HG03354 (cell line): ENCODE measurements at regions not wholly inside any gene's neighbourhood (a gene's known extent, or its start where the extent isn't known, plus 50 kb on each side); places are given as distances from the start of the nearest gene placed in this dataset.
"Not testable (repeated sequence)": the region's sequence is repeated elsewhere in the genome, so short reads cannot be mapped to it uniquely, and the experiment has no call there.

Experiments used
- ATAC-seq: cut with Tn5 transposase; IDR thresholded peaks from one replicate; pipeline ENCODE4 v1.9.1; 2021; ENCODE audit warnings: mild to moderate bottlenecking; ENCODE audit not compliant: unreplicated experiment, poor library complexity, severe bottlenecking

DNA sequence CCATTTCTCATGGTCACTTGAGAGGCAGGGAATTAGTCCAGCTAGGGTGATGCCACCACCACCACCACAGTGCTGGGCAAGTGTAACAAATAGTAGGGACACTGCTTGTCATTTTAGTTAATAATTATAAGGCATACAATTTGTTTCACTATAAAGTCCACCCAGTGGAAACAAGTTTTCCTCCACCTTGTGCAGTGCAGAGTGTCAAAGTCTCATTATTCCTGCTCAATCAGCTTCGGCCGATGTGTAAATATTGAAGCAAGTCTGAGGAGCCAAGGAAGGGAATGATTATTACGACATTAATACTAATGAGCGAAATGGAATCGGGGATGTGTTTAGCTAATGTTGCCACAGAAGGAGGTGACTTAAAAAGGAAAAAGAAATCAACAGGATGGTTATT, 340.4 kb downstream of the NKX6-1 start:
- ATAC-seq, result no peak

DNA sequence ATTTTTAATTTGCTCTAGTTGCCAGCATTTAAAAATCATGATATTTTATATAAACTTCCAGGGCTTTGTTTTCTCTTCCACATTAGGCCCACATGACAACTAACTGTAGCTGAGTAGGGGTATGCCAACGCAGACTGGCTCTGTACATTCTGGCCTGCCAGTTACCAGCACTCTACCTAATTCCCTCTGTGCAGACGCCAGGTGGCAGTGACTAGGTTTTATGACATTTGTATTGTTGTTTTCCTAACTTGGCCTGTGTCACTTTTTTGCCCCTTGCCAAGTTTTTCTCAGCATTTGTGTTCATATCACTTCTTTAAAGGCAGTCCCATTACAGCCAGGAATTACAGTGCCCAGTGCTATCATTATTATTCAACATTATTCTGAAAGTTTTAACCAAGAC, 347.5 kb downstream of the NKX6-1 start:
- no peak for ATAC-seq

DNA sequence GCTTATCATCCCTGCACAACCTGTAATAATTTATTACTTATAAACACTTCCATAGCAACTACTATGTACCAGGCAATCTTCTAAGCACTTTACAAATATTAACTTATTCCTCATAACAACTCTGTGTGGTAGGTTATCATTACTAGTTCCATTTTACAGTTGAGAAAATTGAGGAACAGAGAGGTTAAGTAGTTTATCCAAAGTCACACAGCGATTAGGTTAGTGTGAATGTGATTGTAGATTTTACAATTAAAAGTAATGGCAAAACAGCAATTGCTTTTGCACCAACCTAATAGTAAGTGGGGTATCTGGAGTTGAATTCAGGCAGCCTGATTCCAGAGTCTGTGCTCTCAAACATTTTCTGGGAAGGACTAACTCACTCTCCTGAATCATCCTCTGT, 348.9 kb downstream of the NKX6-1 start:
- ATAC-seq, result no peak

DNA sequence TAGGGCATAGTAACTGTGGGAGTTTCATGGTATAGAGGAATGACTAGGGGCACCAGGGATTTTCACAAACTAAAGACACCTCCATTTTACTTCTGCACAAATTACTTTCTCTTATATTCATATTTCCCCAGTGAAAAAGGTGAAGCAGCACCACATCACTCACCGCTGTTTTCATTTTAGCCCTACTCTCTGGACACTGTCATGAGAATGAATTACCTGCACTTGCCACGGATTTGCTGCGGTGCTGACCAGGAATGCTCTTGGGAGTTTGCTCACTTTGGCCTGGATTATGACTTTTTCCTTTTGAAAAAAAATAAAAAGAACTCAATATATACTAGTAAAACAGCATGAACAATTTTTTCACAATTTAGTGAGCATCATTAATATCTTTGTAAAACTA, 351.3 kb downstream of the NKX6-1 start:
- ATAC-seq, result no peak

DNA sequence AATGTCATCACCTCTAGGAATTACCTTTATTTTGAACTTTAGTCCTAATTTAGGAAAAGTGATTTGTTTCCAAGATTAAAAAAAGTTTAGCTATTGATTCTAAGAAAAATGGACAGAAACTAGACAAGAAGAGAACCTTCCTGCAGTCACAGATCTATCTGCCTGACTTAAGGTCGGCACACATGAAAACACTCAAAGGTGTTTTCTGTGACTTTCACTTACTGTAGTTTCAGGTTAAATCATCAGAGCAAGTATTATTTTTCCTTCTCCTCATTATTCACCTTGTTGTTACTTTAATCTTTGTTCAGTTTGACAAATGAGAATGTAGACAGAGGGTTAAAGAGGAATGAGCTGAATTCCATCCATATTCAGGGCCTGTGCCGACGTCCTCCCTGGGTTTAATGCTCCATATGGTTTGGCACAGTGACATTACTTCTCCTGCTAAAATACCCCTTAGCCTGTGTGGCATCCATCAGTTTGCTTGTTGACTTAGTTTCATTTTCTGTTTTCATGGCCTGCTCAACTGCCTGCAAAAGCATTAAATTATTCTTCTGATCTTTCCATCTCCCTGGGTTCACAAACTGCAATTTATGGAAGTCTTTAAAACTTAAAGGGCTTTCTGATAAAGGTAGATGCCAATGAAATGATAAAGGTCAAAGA, 352.7 kb downstream of the NKX6-1 start:
- peak; percentile 71 for ATAC-seq

DNA sequence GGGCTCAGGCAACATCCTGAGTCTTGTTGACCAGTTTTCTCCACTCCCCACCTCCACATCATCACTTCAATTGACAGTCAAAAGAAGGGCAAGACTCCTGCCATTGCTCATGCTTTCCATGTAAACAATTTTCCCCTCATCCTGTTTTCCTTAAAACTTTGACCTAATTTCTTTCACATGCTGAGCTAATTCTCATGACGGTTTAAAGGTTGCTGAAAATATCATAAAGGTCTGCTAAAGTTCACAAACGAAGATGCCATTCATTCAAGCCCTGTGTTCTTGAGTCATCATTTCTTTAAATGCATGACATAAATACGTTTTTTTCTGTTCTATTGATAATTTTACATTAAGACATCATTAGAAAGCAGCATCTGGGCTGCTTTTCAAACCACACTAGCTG, 353.9 kb downstream of the NKX6-1 start:
- ATAC-seq, result no peak

DNA sequence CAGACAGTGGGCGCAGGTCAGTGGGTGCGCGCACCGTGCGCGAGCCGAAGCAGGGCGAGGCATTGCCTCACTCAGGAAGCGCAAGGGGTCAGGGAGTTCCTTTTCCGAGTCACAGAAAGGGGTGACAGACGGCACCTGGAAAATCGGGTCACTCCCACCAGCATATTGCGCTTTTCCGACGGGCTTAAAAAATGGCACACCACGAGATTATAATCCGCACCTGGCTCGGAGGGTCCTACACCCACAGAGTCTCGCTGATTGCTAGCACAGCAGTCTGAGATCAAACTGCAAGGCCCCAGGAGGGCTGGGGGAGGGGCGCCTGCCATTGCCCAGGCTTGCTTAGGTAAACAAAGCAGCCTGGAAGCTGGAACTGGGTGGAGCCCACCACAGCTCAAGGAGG, 372.2 kb downstream of the NKX6-1 start:
- not testable (repeated sequence) for ATAC-seq

DNA sequence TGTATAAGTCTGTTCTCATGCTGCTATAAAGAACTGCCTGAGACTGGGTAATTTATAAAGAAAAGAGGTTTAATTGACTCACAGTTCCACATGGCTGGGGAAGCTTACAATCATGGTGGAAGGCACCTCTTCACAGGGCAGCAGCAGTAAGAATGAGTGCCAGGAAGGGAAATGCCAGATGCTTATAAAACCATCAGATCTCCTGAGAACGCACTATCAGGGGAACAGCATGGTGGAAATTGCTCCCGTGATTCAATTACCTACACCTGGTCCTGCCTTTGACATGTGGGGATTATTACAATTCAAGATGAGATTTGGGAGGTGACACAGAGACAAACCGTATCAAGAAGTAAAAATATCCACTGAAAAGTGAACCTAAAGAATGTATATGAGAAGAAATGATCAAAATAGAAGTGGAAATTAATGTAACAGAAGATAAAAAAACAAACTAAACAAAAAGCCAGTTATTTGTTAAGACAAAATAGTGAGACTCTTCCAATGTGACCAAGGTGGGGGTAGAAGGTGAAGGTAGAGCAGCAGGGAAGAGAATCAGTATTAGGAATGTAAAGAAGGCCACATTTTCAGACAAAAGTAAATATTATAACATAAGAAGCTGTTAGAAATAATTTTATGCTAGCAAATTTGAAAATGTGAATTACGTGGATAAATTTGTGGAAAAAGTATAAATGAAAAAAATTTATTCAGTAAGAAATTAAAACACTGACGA, 372.9 kb downstream of the NKX6-1 start:
- ATAC-seq, result no peak

DNA sequence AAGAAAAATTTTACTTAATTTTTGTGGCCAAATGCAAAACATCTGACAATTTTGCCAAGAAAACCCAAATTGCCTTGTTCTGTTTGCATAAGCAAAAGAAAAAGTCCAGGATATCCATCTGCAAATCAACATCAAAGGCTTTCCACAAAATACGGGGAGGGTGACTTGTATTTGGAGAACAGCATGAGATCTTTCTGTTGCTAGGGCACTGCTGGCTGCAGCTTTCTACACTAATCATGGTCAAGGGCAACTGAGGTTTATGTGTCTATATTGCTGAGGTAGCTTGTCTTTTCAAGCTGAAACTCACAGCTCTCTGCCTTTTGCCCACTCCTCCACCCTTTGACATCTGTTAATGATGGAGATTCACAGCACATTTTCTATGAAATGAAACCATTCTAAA, 389.1 kb downstream of the NKX6-1 start:
- ATAC-seq, result no peak

DNA sequence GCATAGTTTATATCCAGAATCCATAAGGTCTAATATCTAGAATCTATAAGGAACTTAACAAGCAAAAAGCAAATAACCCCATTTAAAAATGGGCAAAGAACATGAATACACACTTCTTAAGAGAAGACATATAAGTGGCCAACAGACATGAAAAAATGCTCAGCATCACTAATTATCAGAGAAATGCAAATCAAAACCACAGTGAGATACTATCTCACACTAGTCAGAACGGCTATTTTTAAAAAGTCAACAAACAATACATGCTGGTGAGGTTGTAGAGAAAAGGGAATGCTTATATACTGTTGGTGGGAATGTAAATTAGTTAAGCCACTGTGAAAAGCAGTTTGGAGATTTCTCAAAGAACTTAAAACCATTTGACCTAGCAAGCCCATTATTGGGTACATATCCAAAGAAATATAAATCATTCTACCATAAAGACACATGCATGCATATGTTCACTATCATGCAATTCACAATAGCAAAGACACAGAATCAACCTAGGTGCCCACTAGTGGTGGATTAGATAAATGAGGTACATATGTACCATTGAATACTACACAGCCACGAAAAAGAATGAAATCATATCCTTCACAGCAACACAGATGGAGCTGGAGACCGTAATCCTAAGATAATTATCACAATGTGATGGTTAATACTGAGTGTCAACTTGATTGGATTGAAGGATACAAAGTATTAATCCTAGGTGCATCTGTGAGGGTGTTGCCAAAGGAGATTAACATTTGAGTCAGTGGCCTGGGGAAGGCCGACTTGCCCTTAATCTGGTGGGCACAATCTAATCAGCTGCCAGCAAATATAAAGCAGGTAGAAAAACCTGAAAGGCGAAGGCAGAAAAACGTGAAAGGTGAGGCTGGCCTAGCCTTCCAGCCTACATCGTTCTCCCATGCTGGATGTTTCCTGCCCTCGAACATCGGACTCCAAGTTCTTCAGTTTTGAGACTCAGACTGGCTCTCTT, 397.2 kb downstream of the NKX6-1 start:
- not testable (repeated sequence) for ATAC-seq

DNA sequence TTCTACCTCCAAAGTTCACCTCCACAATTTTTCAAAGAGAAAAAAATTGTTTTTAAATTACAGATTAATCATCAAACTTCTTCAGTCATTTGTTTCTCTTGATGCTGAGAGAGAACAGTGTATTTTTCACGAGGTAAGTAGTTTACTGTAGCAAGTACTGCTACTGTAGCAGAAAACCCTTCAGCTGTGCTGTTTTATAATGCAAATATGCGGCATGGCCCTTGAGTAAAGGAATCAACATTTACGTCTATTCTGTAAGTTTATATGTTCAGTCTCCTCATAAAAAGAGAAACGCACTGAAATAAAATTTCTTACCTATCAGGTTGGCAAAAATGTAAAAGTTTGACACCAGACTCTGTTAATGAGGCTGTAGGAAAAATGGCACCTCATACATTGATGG, 399.0 kb downstream of the NKX6-1 start:
- no peak for ATAC-seq

DNA sequence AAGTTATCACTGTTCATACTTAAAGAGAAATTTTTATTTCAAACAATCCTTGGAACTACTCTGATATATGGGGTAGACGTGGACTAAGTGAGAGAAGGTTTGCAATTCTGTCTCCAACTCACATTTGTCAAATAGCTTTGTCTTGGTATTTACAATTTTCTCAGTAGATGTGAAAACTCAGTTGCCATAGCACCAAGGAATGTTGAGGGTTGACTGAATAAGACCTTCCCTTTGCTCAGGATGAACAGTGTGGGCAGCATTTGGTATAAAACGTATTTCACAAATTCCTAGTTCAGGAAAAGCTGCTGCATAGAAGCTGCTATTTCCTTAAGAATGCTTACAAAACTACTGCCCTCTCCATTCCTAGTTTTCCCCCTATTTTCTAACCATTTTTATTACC, 399.5 kb downstream of the NKX6-1 start:
- ATAC-seq, result no peak

DNA sequence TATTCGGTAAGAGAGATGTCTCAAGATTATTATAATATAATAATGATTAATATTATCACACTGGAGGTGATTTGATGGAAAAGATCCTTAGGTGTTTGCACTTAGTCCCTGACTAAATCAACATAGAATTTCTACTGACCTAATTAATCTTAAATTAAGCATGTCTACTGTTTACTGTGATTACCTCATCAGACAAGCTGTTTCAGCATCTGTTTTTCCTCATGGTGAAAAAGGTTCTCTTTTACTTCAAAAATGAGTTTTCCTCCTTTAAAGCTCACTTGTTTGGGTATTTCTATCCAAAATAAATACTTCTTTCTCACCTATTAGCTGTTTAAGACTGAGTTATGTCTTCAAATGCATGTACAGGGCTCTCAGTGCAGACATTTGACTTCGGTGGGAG, 407.8 kb downstream of the NKX6-1 start:
- no peak for ATAC-seq

DNA sequence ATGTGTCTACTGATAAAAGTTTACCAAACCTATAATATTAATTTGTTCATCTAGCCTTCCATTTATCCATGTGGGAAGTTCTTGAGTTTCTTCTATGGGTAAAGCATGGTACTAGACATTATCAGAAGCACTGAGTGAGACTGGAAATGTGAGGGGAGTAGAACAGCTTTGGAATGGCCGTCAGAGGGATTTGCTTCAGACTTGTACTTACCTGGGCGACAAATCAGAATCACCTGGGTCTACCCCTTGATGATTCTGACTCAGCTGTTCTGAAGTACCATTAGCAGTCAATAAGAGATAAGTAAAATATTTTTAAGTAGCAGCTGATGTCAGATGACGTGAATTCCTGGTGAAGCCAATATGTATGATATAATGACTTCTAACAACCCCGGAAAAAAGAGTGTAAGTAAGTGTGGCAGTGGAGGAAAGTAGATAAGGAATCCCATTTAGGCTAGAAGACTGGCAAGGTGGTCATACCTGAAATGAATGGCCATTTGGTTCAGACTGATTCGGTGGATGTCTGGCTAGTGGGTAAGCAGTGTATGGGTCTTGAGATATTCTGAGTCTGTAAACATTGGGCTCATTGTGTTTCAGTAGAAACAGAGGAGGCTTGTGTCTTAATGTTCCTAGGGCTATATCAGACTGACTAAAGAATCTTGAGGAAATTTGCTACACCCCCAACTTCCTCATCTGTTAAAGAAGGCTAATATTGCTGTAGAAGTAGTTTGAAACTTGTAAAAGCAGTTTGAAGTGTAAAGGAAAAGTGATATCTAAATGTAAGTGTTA, 409.2 kb downstream of the NKX6-1 start:
- ATAC-seq, result no peak

DNA sequence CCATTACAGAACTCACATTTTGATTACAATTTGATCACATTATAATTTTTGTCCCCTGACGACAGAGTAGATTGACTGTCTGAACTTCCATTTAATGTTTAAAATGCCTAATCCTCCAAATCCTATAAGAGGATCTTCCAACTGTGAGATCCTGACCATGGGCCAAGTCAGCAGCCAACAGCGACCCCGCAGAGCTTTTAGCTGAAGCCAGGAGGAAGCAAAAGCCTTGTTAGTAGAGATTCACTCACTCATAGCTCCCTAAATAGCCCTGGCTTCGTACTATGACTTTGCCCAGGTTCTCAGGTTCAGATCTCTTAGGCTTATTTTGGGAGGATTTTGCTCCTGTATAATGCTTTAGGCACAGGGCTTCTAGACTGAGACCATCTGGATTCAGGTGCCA, 413.1 kb downstream of the NKX6-1 start:
- ATAC-seq, result no peak

DNA sequence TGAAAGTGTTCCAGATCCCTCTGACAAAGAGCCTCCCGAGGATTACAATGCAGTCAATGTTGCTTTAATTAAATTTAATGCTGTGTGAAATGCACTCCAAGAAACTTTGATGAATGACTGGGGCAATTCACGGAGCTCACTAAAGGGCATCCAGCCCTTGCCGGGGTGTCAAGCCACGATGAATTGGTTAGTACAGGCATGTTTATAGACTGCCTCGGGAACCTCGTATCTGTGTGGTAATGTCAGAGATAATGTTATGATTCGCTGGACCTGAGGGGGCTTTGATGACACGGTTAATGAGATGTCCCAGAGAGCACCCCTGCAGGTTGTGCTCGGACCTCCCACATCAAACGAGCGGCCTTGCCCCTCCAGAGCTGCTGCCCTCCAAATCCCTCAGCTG, 428.8 kb downstream of the NKX6-1 start:
- ATAC-seq, result no peak

DNA sequence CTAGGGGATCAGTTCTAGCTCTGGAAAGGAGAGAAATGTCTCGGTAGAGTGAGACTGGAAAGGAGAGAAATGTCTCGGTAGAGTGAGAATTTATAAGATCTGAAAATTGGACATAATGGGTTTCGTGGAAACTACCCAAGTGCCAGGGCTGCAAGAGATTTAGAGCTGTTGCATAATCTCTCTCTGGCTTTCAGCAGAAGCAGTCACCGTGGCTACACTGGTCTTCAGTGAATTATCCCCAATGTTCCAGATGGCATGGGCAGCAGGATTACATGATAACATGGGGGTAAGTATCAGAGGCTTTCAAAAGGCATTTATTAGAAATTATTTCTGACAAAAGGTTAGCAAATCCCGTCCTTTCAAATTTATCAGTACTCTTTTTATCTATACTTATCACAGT, 435.5 kb downstream of the NKX6-1 start:
- no peak for ATAC-seq

DNA sequence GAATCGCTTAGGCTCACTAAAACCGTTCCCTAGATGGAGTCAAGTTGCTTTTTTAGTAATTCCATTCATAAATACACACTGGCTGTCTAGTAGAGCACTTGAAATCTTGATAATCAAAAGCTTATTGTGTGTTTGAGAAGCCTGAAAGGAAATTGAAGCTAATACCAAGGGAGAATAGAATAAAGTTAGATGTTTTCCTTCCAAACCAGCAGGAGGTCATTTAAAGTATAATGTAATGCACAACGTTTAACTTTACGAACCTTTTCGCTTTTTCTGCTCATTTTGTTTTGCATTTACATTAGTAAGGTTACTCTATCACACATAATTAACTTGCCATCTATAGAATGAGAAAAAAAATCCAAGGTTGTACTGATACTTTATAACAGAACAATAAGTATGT, 440.9 kb downstream of the NKX6-1 start:
- ATAC-seq, result no peak

DNA sequence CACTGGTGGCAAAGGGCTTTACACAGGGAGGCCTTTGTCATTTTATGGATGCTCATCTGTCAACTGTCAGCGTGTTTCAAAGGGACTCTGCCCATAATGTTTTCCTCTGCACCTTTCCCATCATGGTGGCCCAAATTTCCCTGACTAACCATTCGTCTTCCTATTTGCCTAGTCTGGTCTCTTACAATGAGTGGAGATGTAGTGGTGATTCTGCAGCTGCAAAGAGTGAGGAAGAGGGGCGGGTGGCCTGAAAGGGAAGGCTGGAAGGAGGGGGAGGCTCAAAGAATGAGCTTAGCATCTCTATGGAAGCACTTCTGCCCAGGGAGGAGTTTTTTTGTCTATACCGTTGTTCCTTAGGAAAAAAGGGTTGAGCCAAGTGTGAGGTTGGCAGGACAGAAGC, 447.5 kb downstream of the NKX6-1 start:
- ATAC-seq, result no peak

DNA sequence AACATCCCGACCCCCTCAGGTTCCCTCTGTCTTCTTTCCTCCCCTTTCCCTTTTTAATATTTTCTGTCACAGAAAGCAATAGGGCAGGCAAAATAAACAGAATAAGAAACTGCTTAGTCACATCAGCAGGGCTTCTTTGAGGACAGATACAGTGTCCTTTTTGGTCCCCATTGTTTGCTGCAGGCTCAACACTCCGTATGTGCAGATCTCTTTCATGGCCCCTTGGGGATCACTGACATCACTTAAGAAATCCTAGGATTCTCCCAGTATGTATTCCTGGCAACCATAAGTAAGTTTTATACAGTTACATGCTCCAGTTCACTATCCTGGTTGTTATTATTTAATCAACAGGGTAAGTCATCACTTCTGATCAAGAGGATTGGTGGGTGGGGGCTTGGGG, 448.0 kb downstream of the NKX6-1 start:
- ATAC-seq, result no peak
